ENCODE measurements at regions not wholly inside any gene's neighbourhood (a gene's known extent, or its start where the extent isn't known, plus 50 kb on each side); places are given as distances from the start of the nearest gene placed in this dataset.

DNA sequence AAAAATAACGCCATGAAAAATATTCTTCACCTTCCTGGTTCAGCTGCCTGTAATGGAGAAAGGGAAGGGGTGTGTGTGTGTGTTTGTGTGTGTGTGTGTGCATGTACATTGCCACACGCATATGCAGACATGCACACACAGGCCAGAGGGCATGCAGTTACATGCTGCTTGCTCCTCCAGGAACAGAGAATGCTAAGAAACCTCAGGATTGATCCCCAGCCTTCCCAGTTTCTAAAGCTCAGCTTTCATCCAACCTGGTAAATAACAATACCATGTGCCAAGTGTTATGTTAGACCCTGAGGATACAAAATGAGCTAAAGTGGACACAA, 241.7 kb downstream of the SPTSSA start:
- TF ChIP-seq, protein P1, sequence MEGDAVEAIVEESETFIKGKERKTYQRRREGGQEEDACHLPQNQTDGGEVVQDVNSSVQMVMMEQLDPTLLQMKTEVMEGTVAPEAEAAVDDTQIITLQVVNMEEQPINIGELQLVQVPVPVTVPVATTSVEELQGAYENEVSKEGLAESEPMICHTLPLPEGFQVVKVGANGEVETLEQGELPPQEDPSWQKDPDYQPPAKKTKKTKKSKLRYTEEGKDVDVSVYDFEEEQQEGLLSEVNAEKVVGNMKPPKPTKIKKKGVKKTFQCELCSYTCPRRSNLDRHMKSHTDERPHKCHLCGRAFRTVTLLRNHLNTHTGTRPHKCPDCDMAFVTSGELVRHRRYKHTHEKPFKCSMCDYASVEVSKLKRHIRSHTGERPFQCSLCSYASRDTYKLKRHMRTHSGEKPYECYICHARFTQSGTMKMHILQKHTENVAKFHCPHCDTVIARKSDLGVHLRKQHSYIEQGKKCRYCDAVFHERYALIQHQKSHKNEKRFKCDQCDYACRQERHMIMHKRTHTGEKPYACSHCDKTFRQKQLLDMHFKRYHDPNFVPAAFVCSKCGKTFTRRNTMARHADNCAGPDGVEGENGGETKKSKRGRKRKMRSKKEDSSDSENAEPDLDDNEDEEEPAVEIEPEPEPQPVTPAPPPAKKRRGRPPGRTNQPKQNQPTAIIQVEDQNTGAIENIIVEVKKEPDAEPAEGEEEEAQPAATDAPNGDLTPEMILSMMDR (IDR thresholded peaks at IDR 0.05; ENCODE audit: low read depth, low read length) = no peak
- no peak for TF ChIP-seq EZH2phosphoT487 (IDR thresholded peaks at IDR 0.05; ENCODE audit: low read depth)

Data from OCI-LY3 (cell line).